HG03097 (cell line): ENCODE measurements at regions not wholly inside any gene's neighbourhood (a gene's known extent, or its start where the extent isn't known, plus 50 kb on each side); places are given as distances from the start of the nearest gene placed in this dataset.

Experiments used
- ATAC-seq: cut with Tn5 transposase; IDR thresholded peaks from one replicate; pipeline ENCODE4 v1.9.1; 2021; ENCODE audit not compliant: unreplicated experiment, low FRiP score

GRCh38 chr2:236861944-236862343 is 223.7 kb upstream of the COPS8 start:
- no peak for ATAC-seq

GRCh38 chr2:236862526-236862925 is 223.2 kb upstream of the COPS8 start:
- no peak for ATAC-seq

GRCh38 chr2:236862961-236863728 is 222.5 kb upstream of the COPS8 start:
- no peak for ATAC-seq

GRCh38 chr2:236863729-236864126 is 222.0 kb upstream of the COPS8 start:
- ATAC-seq: no peak

DNA sequence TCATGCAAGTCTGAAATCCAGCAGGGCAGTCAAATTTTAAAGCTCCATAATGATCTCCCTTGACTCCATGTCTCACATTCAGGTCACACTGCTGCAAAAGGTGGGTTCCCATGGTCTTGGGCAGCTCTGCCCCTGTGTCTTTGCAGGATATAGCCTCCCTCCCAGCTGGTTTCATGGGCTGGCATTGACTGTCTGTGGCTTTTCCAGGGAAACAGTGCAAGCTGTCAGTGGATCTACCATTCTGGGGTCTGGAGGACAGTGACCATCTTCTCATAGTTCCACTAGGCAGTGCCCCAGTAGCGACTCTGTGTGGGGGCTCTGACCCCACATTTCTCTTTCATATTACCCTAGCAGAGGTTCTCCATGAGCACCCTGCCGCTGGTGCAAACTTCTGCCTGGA is 220.6 kb upstream of the COPS8 start:
- ATAC-seq: no peak

DNA sequence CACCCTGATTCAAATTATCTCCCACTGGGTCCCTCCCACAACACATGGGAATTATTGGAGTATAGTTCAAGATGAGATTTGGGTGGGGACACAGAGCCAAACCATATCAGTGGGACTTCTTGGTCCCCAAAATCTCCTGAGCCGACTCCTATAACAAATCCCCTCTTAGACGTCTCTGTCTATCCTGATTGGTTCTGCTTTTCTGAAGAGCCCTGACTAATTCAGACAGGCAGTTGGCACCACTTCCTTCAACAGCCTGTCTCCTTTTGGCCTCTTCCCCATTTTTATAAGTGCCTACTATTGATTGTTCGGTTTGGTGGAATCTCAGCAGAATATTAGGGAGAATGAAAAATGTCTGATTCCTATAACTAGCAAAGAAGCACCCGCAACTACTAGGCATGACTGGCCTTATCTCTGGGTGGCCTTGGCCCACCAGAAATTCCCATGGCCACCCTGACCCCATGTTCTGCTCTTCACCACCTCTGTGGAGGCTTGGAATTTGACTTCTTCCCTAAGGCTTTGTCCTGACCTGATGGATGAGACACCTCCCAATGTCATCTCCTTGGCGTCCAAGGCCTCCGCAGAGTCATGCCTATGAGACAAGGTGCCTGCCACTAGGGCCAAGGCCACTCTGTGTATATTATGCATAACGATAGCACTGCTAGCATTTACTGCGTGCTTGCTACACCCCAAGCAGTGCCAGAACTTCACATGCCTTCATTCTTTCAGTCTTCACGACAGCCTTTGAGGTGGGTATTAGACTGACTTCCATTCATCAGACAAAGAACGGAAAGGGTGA is 218.9 kb upstream of the COPS8 start:
- no peak for ATAC-seq

DNA sequence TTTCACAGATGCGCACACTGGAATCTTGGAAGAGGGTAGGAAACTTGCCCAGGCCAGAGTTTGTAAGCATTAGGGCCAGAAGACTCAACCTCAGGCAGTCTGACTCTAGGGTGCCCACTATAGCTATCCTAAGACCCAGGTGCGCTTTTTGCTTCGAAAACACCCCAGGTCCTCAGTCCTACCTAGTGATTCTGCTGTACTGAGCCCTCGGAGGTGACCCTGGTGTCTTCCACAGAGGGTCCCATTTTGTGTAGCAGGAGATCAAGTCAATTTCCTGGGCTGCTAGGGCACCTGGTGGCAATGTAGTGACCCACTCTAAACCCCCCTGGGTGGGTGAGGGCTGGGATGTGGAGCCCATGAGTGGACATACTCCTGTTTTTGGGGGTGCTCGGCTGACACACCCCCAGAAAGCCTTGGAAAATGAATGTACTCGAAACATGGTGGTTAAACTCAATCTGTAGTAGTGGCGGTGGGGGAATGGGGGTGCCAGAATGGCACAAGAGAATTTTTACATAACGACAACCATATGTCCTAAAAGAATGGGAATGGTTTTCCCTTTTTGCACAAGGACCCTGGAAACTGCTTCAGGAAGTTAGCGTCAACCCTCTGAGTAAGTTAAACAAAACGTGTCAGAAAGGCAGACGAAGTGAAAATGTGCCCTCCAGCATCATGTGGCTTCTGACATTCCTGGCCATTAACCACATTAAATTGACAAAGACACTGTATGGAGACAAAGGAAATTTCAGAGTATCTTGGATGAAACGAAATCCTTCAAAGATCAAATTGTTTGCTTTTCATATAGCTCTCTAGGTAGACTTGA is 218.0 kb upstream of the COPS8 start:
- ATAC-seq: no peak

- no peak for ATAC-seq
Observed at GRCh38 chr2:236870370-236870769, 215.3 kb upstream of the COPS8 start.

DNA sequence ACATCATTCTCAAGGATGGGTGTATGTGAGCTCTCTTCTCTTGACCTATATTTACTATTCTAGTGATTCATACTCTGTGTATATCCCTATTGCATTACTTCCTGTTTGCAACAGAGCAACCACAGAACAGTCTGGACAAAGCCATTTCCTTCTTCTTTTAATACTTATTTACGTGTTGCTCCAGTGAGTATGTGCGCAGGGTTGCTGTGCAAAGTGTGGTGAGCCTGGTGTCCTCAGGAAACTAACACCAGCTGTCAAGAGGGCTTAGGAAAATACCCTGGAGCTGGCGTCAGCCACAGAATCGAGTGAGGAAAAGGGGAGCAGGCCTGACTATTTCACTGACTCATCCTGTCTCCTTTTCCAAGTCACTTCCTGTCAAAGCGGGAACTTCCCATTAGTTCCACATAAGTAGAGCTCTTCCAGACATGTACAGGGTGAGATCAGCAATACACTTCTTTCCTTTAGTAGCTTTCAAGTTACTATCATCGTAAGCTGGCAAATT is 214.1 kb upstream of the COPS8 start:
- no peak for ATAC-seq

DNA sequence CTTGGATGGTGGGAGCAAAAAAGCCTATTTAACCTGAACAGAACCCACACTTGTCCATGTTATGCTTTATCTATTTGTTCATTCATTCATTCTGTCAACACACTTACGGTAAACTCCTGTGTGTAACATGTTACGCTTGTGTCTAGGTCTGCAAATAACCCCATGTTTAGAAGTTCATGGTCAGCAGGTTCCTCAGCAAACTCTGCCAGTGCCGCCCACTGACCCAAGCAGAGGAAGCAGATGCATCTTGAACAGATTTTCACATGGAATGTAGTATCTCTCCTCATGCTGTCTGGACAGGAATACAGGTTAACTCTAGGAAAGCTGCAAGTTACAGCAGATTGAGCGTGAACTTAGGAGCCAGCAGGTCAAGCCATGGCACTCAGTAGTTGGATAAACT is 213.7 kb upstream of the COPS8 start:
- no peak for ATAC-seq

DNA sequence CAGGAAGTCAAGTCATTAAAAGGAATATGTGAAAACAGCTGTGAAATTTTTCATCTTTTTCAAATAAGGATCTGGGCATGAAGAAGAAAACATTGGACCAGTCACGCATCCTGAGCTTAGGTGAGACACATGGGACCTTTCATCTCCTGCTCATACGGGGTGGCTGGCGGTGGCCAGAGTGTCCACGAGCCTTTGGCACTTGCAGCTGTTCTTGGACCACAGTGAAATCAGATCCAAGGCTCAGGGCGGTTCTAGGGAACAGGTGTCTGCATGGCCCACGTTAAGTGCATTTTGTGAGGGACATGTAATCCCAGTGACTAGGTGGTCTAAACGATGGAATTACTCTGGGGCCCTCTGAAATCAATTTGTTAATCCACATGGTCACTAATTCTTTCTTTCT is 212.7 kb upstream of the COPS8 start:
- ATAC-seq: no peak

- ATAC-seq: no peak
Observed at GRCh38 chr2:236873636-236874035, 212.1 kb upstream of the COPS8 start.

DNA sequence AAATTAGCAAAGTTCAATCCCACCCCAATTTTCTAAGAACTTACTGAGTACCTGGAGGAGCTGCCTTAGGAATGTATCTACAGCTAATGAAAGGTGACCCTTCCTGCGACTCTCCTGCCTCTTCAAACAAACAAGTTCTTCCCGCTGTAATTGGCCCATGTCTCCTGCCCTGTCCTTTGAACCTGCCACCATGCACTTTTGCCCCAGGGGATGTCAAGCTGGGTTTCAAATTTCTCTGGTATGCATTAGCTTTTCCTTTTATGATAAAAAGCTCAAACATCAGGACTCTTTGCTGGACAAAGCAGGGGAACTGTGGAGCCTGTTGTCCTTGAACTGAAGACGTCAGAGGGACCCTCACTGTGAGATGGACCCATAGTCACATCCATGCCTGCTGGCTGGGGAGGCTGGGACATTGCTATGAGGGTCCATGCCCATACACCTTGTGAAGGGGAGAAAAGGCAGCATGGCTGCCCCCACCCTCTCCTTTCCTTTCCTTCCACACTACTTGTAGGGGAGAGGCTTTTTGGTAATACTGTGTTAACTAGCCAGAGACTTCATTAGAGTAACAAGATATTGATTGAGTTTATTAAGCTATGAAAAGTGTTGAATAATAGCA is 210.7 kb upstream of the COPS8 start:
- ATAC-seq: no peak

DNA sequence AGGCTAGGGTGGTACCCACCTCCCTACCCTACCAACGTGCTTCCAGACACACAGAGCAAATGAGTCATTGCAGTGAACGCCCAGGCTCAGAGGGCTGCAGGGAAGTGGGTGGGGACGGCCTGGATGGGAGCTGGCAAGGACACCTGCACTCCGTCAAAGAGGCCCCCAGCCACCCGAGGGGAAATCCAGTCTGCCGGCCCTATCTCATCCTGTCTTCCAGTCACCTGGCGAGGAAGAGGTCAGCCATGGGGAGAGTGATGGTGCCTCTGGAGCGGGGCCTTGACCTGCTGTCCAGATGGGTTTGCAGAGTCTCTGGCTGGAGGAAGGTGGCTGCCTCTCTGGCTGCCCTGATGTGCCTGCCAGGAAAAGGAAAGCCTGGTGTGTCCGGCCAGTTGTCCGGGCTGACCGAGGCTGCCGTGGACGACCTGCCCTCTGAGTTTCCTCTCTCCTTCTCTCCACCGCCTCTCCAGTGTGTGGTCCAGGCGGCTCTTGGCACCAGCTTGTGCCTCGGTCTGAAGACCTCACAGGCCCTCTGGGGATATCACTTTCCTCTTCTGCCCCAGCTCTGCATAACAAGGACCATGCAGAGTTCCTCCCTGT is 209.7 kb upstream of the COPS8 start:
- no peak for ATAC-seq

DNA sequence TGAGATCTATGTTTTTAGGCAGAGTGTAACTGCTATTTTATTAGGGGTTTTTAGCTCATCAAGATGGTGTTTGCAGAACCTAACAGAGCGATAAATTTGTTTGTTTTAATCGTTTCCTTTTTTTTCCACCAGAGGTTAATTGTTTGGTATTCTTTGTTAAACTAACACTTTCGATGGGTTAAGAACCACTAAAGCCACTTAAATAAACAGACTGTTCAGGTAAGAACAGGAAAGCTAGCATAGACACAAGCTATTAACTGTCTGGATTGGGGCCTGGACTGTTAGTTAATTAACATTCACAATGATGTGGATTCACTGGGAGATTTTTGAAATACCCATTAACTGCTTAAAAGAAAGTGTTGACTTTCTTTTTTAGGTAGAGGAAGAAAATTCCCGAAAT is 209.0 kb upstream of the COPS8 start:
- ATAC-seq: no peak

DNA sequence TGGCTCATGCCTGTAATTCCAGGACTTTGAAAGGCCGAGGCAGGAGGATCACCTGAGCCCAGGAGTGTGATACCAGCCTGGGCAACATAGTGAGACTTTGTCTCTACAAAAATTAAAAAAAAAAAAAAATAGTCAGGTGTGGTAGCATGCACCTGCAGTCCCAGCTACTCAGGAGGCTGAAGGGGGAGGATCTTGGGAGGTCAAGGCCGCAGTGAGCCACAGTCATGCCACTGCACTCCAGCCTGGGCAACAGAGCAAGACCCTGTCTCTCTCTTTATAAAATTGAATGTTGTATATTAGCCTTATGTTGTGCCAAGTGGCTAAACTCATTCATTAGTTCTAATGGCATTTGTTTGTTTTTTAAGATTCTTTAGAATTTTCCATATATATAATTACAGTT is 207.7 kb upstream of the COPS8 start:
- no peak for ATAC-seq

DNA sequence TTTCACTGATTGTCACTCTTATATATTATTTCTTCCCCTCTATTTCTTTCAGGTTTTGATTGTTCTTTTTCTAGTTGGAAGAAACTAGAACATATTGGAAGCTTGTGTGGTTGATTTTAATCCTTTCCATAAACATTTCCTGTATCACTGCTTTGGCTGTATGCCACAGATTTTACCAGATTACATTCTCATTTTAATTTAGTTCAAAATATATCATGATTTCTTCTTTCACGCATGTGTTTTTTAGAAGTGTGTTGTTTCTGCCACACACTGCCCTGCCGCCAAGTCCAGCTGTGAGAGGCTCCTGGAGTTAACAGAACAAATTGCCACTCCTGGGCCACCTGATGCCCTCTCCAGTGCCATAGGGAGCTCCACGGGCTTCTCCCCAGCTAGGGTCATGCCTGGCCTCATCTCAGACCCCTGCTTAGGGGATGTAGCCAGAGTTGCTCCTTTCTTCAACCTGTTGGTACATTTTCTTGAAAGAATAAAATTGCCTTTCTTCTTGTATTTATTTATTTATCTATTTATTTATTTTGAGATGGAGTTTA is 206.2 kb upstream of the COPS8 start:
- ATAC-seq: no peak

DNA sequence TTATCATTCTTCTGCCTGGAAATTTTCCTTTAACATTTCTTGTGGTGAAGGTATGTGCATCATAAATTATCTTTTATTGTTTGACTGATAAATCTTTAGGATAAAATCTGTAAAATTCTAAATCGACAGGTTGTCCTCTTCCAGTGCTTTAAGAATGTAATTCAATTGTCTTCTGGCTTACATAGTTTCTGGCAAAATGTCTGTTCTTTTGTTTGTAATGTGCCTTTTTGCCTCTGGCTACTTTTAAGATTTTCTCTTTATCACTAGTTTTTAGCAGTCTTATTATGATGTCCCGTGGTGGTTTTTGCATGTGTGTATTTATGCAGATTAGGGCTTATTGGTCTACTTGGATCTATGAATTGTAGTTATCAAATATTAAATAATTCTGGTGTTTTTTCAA is 203.6 kb upstream of the COPS8 start:
- ATAC-seq: no peak

DNA sequence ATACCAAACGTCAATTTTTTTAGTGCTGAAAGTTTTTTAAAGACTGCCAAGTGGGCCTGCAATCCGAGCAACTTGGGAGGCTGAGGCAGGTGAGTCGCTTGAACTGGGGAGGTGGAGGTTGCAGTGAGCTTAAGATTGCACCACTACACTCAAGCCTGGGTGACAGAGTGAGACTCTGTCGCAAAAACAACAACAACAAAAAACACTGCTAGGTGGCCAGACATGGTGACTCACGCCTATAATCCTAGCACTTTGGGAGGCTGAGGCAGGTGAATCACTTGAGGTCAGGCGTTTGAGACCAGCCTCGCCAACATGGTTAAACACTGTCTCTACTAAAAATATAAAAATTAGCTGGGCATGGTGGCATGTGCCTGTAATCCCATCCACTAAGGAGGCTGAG is 202.8 kb upstream of the COPS8 start:
- ATAC-seq: no peak

DNA sequence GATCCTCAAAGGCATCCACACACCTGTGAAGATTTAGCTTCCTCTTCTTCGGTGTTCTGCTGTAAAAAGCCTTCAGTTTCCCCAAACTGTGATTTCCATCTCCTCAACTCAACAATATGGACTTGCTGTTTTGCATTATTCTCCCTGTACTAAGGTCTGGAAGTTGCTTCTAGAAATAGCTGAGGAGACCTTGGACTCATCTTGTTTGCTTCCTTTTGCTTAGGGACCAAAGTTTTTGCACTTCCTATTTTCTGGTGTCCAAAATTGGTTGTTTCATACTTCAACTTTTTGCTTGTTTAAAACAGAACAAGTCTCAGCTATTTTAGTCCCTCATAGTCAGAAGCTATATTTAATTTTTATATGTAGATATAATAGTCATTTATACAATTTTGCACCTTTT is 201.9 kb upstream of the COPS8 start:
- ATAC-seq: no peak
